HepG2 (cell line): ENCODE measurements at regions not wholly inside any gene's neighbourhood (a gene's known extent, or its start where the extent isn't known, plus 50 kb on each side); places are given as distances from the start of the nearest gene placed in this dataset.

Experiments
- ATAC-seq: fragments of 200-7000 bp; cut with Tn5 transposase; 3 replicates; pipeline ENCODE4 v1.9.1; 2020; ENCODE audit warnings: mild to moderate bottlenecking, moderate library complexity
- BruUV-seq: library from RNA; stranded (reverse); fragments of 400-500 nt; replicated peaks from 2 replicates; lab custom pipeline; 2021; lab: Mats Ljungman, UMichigan
- CTCF ChIA-PET: fragments of 300-600 bp; formaldehyde crosslinking; extraction: SDS; loops from one replicate; lab custom pipeline; 2021; ENCODE audit warnings: low total read pairs, inconsistent platforms, low intra/inter-chr PET ratio; lab: Yijun Ruan, JAX
- POLR2A ChIA-PET: fragments of 350-600 bp; sonication (Branson Sonifier 250); formaldehyde crosslinking; loops from one replicate; lab custom pipeline; 2020; ENCODE audit warnings: antibody characterized with exemption, inconsistent platforms; lab: Yijun Ruan, JAX
- DNase-seq: peaks from one replicate; pipeline ENCODE4 v3.0.0-alpha.2; 2015; ENCODE audit warnings: low spot score
- FAIRE-seq: peaks from 3 replicates; lab custom pipeline; 2011; peaks lifted over from hg19 to GRCh38; lab: Jason Lieb, UNC
- H2AFZ ChIP-seq: one replicate; pipeline ENCODE4 v1.6.1; 2011; ENCODE audit warnings: low read length, inconsistent platforms
- H3K27ac ChIP-seq: fragments of 300-600 bp; 3 replicates; pipeline ENCODE4 v1.8.0; 2011; ENCODE audit warnings: mixed run types, mild to moderate bottlenecking, mixed read lengths, low read length, inconsistent platforms; ENCODE audit not compliant: insufficient read depth; ENCODE audit errors: extremely low read length
- H3K27me3 ChIP-seq, 2 experiments: fragments of 200-600 bp in 1 of 2; 2 replicates in 1 of 2; 3 replicates in 1 of 2; pipeline versions ENCODE4 v1.6.0 to v1.8.0; 2011; ENCODE audit warnings: low read length in 2 of 2, mild to moderate bottlenecking in 2 of 2, moderate library complexity in 2 of 2, inconsistent platforms in 1 of 2; ENCODE audit not compliant: insufficient read depth in 2 of 2, control insufficient read depth in 1 of 2
- H3K36me3 ChIP-seq, 2 experiments: fragments of 200-600 bp in 1 of 2; replicated peaks in 1 of 2; 2 replicates in 1 of 2; 3 replicates in 1 of 2; pipeline versions ENCODE4 v1.5.1 to v1.8.0; 2011; ENCODE audit warnings: low read length in 2 of 2, inconsistent platforms in 1 of 2; ENCODE audit not compliant: insufficient read depth in 2 of 2, control insufficient read depth in 1 of 2
- H3K4me1 ChIP-seq: 2 replicates; pipeline ENCODE4 v1.5.1; 2012; ENCODE audit warnings: low read length, inconsistent platforms; ENCODE audit not compliant: insufficient read depth
- H3K4me2 ChIP-seq: 2 replicates; pipeline ENCODE4 v1.6.0; 2011; ENCODE audit warnings: low read depth, low read length, inconsistent platforms
- H3K4me3 ChIP-seq, 3 experiments: fragments of 200-600 bp in 1 of 3; sonication (generic), shearing (Covaris generic) in 1 of 3; replicated peaks in 1 of 3; 2 replicates each; pipeline ENCODE4 v1.5.1; 2011 to 2016; ENCODE audit warnings: low read length in 3 of 3, inconsistent platforms in 2 of 3, low read depth in 2 of 3, mild to moderate bottlenecking in 2 of 3, control low read depth in 1 of 3, mixed read lengths in 1 of 3; ENCODE audit not compliant: insufficient read depth in 1 of 3
- H3K79me2 ChIP-seq: one replicate; pipeline ENCODE4 v1.6.1; 2011; ENCODE audit warnings: low read length, inconsistent platforms; ENCODE audit not compliant: insufficient read depth
- H3K9ac ChIP-seq: 2 replicates; pipeline ENCODE4 v1.6.0; 2011; ENCODE audit warnings: mild to moderate bottlenecking, low read depth, low read length, inconsistent platforms; ENCODE audit not compliant: insufficient read depth
- H3K9me3 ChIP-seq: 2 replicates; pipeline ENCODE4 v1.5.1; 2012; ENCODE audit warnings: mild to moderate bottlenecking, low read length
- H4K20me1 ChIP-seq: 2 replicates; pipeline ENCODE4 v1.6.0; 2011; ENCODE audit warnings: inconsistent platforms, mild to moderate bottlenecking, low read length, moderate library complexity; ENCODE audit not compliant: insufficient read depth
- ATRX ChIP-seq: sonication (generic); formaldehyde crosslinking; IDR thresholded peaks from 2 replicates; pipeline ENCODE4 v1.4.0; 2020; ENCODE audit warnings: missing genetic modification reagents, borderline replicate concordance
- CCAR2 ChIP-seq: fragments of 200-400 bp; formaldehyde crosslinking; optimal IDR thresholded peaks from 2 replicates; pipeline ENCODE3; 2018; ENCODE audit warnings: low read depth, mild to moderate bottlenecking, low read length, moderate library complexity
- CEBPZ ChIP-seq: IDR thresholded peaks from 2 replicates; pipeline ENCODE4 v1.6.1; 2012; ENCODE audit warnings: low read length, improper control_type of control experiment
- E2F1 ChIP-seq: sonication (generic); formaldehyde crosslinking; IDR thresholded peaks from 2 replicates; pipeline ENCODE4 v1.5.0; 2020; ENCODE audit warnings: missing genetic modification reagents
- ELF1 ChIP-seq: sonication (generic); formaldehyde crosslinking; IDR thresholded peaks from 2 replicates; pipeline ENCODE4 v1.4.0; 2020; ENCODE audit warnings: missing genetic modification reagents
- HIVEP1 ChIP-seq: sonication (generic); formaldehyde crosslinking; IDR thresholded peaks from 2 replicates; pipeline ENCODE4 v1.4.0; 2020; ENCODE audit warnings: mild to moderate bottlenecking, missing genetic modification reagents
- HNF4G ChIP-seq, 2 experiments: sonication (generic) in 1 of 2; formaldehyde crosslinking in 1 of 2; IDR thresholded peaks; 2 replicates each; pipeline versions ENCODE4 v1.4.0 to v1.6.1; 2011 to 2020; ENCODE audit warnings: borderline replicate concordance in 2 of 2, low read depth in 2 of 2, mild to moderate bottlenecking in 2 of 2, low read length in 1 of 2, missing genetic modification reagents in 1 of 2, moderate library complexity in 1 of 2
- IRX3 ChIP-seq: sonication (generic); formaldehyde crosslinking; IDR thresholded peaks from 2 replicates; pipeline ENCODE4 v1.8.1; 2023; ENCODE audit warnings: mild to moderate bottlenecking, low read depth, missing genetic modification reagents, borderline replicate concordance
- KLF15 ChIP-seq: sonication (generic); formaldehyde crosslinking; IDR thresholded peaks from 2 replicates; pipeline ENCODE4 v1.8.1; 2023; ENCODE audit warnings: borderline replicate concordance, mild to moderate bottlenecking, inconsistent platforms, missing genetic modification reagents, mixed read lengths
- NRL ChIP-seq: sonication (generic); formaldehyde crosslinking; IDR thresholded peaks from 2 replicates; pipeline ENCODE4 v1.5.0; 2020; ENCODE audit warnings: missing genetic modification reagents, mild to moderate bottlenecking, moderate library complexity, borderline replicate concordance
- PHF5A ChIP-seq: IDR thresholded peaks from one replicate; pipeline ENCODE4 v1.6.1; 2018; ENCODE audit warnings: low read depth, missing genetic modification reagents; ENCODE audit not compliant: unreplicated experiment
- REL ChIP-seq: sonication (generic); formaldehyde crosslinking; conservative IDR thresholded peaks from 2 replicates; pipeline ENCODE4 v1.8.0; 2022; ENCODE audit warnings: mild to moderate bottlenecking, missing genetic modification reagents, moderate library complexity
- TAF15 ChIP-seq: fragments of 200-400 bp; formaldehyde crosslinking; IDR thresholded peaks from one replicate; pipeline ENCODE4 v1.6.1; 2018; ENCODE audit warnings: mild to moderate bottlenecking, low read depth, low read length; ENCODE audit not compliant: poor library complexity, severe bottlenecking
- TGIF2 ChIP-seq: IDR thresholded peaks from 2 replicates; pipeline ENCODE4 v1.6.1; 2016; ENCODE audit warnings: control low read depth, missing compliant biosample characterization
- ZC3H4 ChIP-seq: sonication (generic); formaldehyde crosslinking; IDR thresholded peaks from 2 replicates; pipeline ENCODE4 v1.4.0; 2020; ENCODE audit warnings: missing genetic modification reagents, borderline replicate concordance
- ZNF224 ChIP-seq: sonication (generic); formaldehyde crosslinking; IDR thresholded peaks from 2 replicates; pipeline ENCODE4 v1.5.0; 2020; ENCODE audit warnings: mild to moderate bottlenecking, missing genetic modification reagents
- ZNF251 ChIP-seq: sonication (generic); formaldehyde crosslinking; IDR thresholded peaks from 2 replicates; pipeline ENCODE4 v1.9.0; 2021; ENCODE audit warnings: mild to moderate bottlenecking, missing genetic modification reagents
- ZNF274 ChIP-seq: sonication (generic); formaldehyde crosslinking; IDR thresholded peaks from 2 replicates; pipeline ENCODE4 v1.5.1; 2020; ENCODE audit warnings: mild to moderate bottlenecking, missing genetic modification reagents
- ZNF33A ChIP-seq: sonication (generic); formaldehyde crosslinking; IDR thresholded peaks from 2 replicates; pipeline ENCODE4 v1.5.1; 2020; ENCODE audit warnings: missing genetic modification reagents, mild to moderate bottlenecking, moderate library complexity, borderline replicate concordance
- in situ Hi-C: cut with HindIII; loops from 2 replicates; pipeline ENCODE4 v1.10.0; 2017; ENCODE audit warnings: low pct_unique_long_range_greater_than_20kb; ENCODE audit not compliant: extremely low pct_ligation_motif_present
- intact Hi-C: fragments of 100-400 bp; cut with micrococcal nuclease; formaldehyde crosslinking; loops from one replicate; pipeline ENCODE4 v1.10.0; 2022; ENCODE audit not compliant: unreplicated experiment

- TF ChIP-seq PHF5A (CRISPR knock-in tag) = no peak
- no peak for TF ChIP-seq ZNF224 (CRISPR knock-in tag)
- TF ChIP-seq E2F1 (CRISPR knock-in tag) = no peak
- TF ChIP-seq KLF15 (CRISPR knock-in tag) = no peak
- no peak for TF ChIP-seq TGIF2 (CRISPR knock-in tag)
- no peak for TF ChIP-seq ZC3H4 (CRISPR knock-in tag)
These were observed 344.5 kb downstream of the AEBP2 start (continued) for GRCh38 chr12:19783547-19784444.

GRCh38 chr12:19792028-19792427 is 352.7 kb downstream of the AEBP2 start:
- no TSS peak for BruUV-seq
- no peak for TF ChIP-seq PHF5A (CRISPR knock-in tag)
- no peak for TF ChIP-seq HNF4G (IDR thresholded peaks at IDR 0.05; ENCODE audit: borderline replicate concordance, low read depth, low read length)
- TF ChIP-seq HNF4G (CRISPR knock-in tag; IDR thresholded peaks at IDR 0.05; ENCODE audit: borderline replicate concordance, low read depth) = no peak
- no peak for TF ChIP-seq ZNF274 (CRISPR knock-in tag)
- TF ChIP-seq CCAR2 = no peak
- TF ChIP-seq IRX3 (CRISPR knock-in tag) = no peak
- TF ChIP-seq CEBPZ = no peak
- no peak for TF ChIP-seq REL (CRISPR knock-in tag)
- no peak for TF ChIP-seq ZNF251 (CRISPR knock-in tag)
- no peak for TF ChIP-seq ELF1 (CRISPR knock-in tag)
- TF ChIP-seq TAF15 = no peak
- TF ChIP-seq ZNF33A (CRISPR knock-in tag) = no peak
- no peak for TF ChIP-seq NRL (CRISPR knock-in tag)
- no peak for TF ChIP-seq ATRX (CRISPR knock-in tag)
- no peak for TF ChIP-seq HIVEP1

More at GRCh38 chr12:19792028-19792427, 352.7 kb downstream of the AEBP2 start:
- DNase-seq (no peak), FAIRE-seq (no peak), ATAC-seq (no peak)
- H3K4me3 ChIP-seq = no peak overlapping the region
- H2AFZ ChIP-seq = no peak overlapping the region
- no peaks in the 10 kb centered on the region for H3K36me3 ChIP-seq
- CTCF ChIA-PET = no interaction called here
- no peaks in the 10 kb centered on the region for H4K20me1 ChIP-seq
- 0 out of 2 replicates have a peak, but pooled peaks cover 3% of the 10 kb centered on the region for H3K9me3 ChIP-seq
- H3K27ac ChIP-seq = no peak overlapping the region
- H3K79me2 ChIP-seq = no peaks in the 10 kb centered on the region
- H3K4me2 ChIP-seq = no peak overlapping the region
- no peak overlapping the region for H3K9ac ChIP-seq
- POLR2A ChIA-PET = no interaction called here
- intact Hi-C loops = no loop called here
- H3K27me3 ChIP-seq = no peaks in the 10 kb centered on the region; a peak in 1 of 5 replicates
- in situ Hi-C loops = no loop called here
- H3K4me1 ChIP-seq = no peaks in the 10 kb centered on the region
